Epithelial cell of proximal tubule (primary cell): ENCODE measurements at regions not wholly inside any gene's neighbourhood (a gene's known extent, or its start where the extent isn't known, plus 50 kb on each side); places are given as distances from the start of the nearest gene placed in this dataset.

Experiments
- DNase-seq: peaks from one replicate; pipeline ENCODE4 v3.0.0-alpha.2; 2011; ENCODE audit warnings: low read depth
- H3K4me3 ChIP-seq: 2 replicates; pipeline ENCODE4 v1.5.1; 2011; ENCODE audit warnings: low read depth, mild to moderate bottlenecking, low read length
- TF ChIP-seq, protein P1 (sequence below): conservative IDR thresholded peaks from 2 replicates; pipeline ENCODE4 v1.5.1; 2012; ENCODE audit warnings: low read depth, mild to moderate bottlenecking, low read length

DNA sequence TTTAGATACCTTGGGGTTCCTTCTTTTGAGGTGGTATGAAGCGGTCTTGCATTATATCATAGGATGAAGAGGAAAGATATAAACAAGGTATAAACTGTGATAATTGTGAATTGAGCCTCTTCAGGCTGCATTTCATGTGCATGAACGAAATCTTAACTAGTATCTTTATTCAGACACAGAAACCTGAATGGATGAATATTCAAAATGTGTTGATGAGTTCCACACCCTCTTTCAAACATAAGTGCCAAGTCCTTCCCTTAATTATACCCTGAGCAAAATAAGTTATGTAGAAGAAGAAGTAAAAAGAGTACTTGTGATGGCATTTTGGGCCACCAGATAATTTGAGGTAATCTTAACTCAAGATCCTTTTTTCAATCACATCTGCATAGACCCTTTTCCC lies 103.1 kb upstream of the CFAP20DC start:
- no peak for DNase-seq
- no peak overlapping the region for H3K4me3 ChIP-seq
- TF ChIP-seq, protein P1, sequence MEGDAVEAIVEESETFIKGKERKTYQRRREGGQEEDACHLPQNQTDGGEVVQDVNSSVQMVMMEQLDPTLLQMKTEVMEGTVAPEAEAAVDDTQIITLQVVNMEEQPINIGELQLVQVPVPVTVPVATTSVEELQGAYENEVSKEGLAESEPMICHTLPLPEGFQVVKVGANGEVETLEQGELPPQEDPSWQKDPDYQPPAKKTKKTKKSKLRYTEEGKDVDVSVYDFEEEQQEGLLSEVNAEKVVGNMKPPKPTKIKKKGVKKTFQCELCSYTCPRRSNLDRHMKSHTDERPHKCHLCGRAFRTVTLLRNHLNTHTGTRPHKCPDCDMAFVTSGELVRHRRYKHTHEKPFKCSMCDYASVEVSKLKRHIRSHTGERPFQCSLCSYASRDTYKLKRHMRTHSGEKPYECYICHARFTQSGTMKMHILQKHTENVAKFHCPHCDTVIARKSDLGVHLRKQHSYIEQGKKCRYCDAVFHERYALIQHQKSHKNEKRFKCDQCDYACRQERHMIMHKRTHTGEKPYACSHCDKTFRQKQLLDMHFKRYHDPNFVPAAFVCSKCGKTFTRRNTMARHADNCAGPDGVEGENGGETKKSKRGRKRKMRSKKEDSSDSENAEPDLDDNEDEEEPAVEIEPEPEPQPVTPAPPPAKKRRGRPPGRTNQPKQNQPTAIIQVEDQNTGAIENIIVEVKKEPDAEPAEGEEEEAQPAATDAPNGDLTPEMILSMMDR = no peak

DNA sequence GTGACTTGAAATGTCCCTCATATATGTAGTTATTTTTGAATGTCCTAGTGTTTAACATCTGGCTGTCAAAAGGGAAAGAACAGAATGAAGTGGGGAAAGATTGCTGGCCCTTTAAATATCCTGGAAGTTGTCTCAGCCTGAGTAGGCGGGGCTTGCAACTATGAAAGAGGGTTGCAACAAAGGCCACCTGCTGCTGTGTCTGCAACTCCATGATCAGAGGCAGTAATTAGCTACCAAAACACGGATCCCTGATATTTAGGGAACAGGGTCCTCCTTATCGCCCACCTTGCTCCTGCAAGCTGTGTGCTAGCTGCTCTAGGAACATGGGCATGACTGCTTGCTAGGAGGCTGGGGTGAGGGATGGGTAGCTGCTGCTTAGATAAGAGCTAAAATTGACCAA lies 100.2 kb upstream of the CFAP20DC start:
- no peak overlapping the region for H3K4me3 ChIP-seq
- no peak for DNase-seq
- TF ChIP-seq, protein P1 = no peak

GRCh38 chr3:59149166-59149565 lies 99.3 kb upstream of the CFAP20DC start:
- TF ChIP-seq, protein P1 = no peak

DNA sequence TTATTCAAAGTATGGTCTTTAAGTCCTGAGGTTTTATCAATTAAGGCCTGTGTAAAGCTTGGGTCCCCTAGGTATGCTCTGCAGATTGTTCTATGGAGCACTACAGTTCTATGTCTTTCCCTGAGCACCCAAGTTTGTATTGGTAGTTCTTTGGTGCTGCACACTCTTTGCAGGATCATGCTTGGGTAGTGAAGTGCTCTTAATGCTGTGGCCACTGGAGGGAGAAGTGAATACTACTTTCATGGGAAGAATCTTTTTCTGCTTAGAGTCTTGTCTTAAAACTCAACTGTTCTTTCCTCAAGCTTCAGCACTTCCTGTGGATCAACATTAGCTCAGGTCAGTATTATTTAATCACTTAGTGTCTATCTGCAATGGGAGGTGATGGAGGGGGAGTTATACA lies 93.6 kb upstream of the CFAP20DC start:
- TF ChIP-seq, protein P1 = peak; percentile 39
- no peak for DNase-seq

More at GRCh38 chr3:59149166-59149565, 99.3 kb upstream of the CFAP20DC start:
- DNase-seq = no peak
- no peak overlapping the region for H3K4me3 ChIP-seq

GRCh38 chr3:59142556-59142955 lies 92.7 kb upstream of the CFAP20DC start:
- DNase-seq = no peak
- no peak overlapping the region for H3K4me3 ChIP-seq
- TF ChIP-seq, protein P1 = no peak

More for the DNA sequence above, 93.6 kb upstream of the CFAP20DC start:
- H3K4me3 ChIP-seq = no peak overlapping the region

- H3K4me3 ChIP-seq = no peak overlapping the region
- TF ChIP-seq, protein P1 = no peak
- no peak for DNase-seq
Observed at GRCh38 chr3:59138966-59139365, 89.1 kb upstream of the CFAP20DC start.

- no peak overlapping the region for H3K4me3 ChIP-seq
- no peak for DNase-seq
- TF ChIP-seq, protein P1 = no peak
Observed at GRCh38 chr3:59137415-59137814, 87.6 kb upstream of the CFAP20DC start.
